HG02885 (cell line): ENCODE measurements at regions not wholly inside any gene's neighbourhood (a gene's known extent, or its start where the extent isn't known, plus 50 kb on each side); places are given as distances from the start of the nearest gene placed in this dataset.

Source experiments
- ATAC-seq: cut with Tn5 transposase; IDR thresholded peaks from one replicate; pipeline ENCODE4 v1.9.1; 2021; ENCODE audit warnings: mild to moderate bottlenecking; ENCODE audit not compliant: unreplicated experiment, poor library complexity

- no peak for ATAC-seq
Observed at GRCh38 chr3:150107429-150108175, 136.9 kb upstream of the PFN2 start.

DNA sequence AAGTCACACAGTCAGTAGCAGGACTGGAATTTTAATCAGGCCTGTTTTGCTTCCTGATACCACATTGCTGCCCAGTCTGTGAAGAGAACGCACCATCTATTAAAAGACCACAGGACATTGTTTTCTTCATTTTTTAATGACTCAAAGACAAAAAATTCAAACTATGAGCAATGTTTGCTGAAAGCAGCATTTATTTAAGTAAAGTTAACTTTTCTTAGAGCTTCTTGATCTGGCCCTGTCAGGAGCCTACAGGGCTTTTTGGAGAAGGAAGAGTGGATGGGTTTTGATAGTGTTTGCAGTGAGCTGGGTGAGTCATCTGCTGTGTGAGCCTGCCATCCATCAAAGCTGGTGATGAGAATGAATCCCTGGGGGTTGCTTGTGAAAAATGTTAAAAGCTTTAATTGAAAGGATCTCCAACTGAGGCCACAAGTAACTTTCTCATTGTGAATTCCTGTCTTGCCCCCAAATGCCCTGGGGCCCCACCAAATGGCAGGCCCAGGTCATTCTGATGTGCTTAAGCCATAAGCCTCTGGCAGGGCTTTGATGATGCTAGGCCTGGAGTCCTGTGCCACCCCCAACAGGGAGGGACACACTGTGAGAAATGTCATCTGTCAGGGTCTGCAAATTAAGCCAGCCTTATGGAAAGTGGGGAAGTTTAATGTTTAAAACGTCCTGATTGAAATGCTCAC is 136.2 kb upstream of the PFN2 start:
- no peak for ATAC-seq

DNA sequence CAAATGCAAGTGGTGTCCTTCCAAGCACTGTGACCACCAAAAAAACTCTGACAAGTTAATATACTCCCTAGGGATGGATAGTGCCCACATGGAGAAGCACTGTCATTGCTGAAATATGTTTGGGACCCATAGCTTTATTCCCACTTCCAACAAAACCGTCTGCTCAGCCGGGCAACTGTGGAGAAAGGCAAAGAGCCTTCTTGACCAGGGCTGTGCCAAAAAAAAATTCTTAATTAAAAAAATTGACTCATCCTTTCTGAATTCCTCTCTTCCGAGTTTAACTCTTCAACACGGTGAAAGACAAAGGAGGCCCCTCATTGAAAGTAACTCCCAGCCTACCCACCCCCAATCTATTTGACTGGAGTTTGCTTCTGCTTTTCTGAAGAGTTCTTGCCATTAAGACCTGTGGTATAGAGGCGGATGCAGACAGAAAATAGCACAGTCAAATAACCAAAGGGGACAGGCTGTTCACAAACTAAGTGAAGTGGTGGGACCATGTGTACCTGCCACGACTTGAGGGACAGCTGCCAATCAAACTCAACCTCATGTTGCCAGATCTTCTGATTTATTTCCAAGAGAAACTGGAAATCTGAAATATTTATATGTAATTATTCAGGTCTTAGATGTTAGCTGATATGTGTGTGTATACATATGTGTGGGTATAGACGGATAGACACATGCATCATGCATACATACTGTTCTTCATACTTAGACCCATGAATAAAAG is 135.4 kb upstream of the PFN2 start:
- no peak for ATAC-seq

DNA sequence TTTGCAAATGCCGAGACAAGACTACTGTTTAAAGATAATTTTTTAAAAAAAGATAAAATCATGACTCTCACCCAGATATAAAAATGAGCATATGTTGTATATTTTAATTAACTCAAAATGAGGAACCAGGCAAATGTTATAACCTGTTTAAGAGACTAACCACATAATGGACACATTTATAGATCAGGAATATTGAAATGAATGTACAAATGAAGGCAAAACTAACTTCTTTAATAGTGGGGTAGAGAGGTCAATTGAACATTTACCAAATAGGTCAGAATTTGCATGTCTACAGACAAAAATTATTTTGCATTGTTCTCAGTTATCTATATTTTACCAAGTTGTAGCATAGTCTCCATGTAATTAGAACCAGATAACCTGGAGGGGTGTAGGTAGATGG is 134.3 kb upstream of the PFN2 start:
- ATAC-seq, result no peak

DNA sequence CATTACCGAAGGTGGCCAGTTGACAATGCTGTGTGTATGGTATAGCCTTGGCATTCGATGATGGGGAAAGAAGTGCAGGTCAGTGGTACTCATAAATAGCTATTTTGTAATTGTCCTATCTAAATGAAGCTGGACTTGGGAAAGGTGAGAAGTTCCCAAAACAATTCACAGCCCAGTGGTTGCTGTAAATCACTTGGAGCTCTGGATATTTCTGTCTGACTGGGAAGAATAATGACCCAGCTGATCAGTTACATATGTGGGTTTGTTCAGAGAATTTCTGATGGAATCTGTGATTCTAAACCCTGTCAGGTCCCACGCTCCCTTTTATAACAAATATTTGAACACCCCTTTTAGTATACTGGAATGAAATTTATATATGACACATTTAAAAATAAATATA is 133.9 kb upstream of the PFN2 start:
- no peak for ATAC-seq

- no peak for ATAC-seq
Observed at GRCh38 chr3:150101016-150101415, 130.3 kb upstream of the PFN2 start.

DNA sequence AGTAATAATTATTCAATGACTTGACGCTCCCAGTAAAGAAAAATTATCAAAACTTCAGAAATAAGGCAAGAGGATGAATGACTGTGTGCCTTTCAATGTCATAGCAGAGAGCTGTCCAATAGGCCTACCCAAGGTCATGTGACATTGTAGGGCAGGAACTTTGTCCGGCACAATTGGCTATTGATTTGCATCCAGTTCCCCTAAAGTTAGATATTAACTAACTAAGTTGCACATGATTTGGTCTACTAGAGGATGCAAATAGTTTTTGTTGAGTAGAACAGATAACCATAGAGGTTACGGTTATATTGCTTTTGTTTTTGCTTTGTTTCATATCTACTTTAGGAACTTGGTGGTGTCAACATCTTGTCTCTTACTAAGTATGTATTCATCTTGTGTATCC is 127.9 kb upstream of the PFN2 start:
- ATAC-seq, result no peak

DNA sequence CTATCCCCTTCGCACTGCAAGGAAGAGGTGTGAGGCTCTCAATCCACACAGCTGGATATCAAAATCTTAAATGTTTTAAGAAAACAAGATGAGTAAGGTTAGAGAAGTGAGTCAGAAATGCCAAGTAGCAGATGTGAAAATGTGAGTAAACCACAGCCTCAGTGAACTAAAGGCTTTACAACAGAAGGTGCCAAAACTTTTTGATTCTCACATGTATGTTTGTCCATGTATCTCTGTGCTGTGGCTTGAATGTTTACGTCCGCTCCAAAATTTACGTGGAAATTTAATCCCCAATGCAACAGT is 126.8 kb upstream of the PFN2 start:
- ATAC-seq, result peak; percentile 54

- no peak for ATAC-seq
Observed at GRCh38 chr3:150096700-150097587, 126.2 kb upstream of the PFN2 start.

GRCh38 chr3:150094150-150094933 is 123.6 kb upstream of the PFN2 start:
- ATAC-seq, result no peak

DNA sequence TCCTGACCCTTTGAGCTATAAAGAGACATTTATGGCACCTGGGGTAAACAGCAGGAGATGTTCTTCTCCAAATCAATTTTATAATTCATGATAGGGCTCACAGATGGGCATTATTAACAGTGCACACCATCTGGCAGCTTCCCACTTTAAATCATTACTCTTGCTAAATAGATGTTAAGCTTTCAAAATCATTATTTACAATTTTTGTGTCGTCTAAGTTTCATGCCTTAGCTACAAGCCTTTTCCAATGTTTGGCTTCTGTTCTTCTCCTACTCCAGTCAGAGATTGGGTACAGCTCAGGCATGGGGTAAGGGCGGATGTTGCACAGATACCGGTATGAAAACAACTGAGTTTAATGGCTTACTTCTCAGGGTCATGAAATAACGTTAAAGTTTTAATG is 120.9 kb upstream of the PFN2 start:
- ATAC-seq, result no peak

DNA sequence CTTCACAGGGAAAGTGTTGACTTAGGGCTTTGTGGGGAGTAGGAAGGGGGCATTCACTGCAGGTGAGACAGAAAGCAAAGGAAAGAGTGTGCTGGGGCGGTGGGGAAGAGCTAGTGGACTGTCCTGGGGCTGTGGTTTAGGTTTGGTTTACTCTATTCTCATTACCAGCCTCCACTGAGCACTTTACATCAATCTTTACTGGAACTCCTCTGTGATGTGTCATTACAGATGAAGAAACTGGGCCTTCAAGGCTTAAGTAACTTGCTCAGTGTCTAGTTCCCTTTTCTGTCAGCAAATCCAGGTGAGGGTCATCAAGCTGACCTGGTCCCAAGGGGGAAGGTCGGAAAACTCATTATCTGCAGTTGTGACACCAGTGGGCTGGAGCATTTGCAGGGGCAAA is 120.2 kb upstream of the PFN2 start:
- ATAC-seq, result no peak

GRCh38 chr3:150090006-150090405 is 119.3 kb upstream of the PFN2 start:
- no peak for ATAC-seq

GRCh38 chr3:150084128-150084527 is 113.4 kb upstream of the PFN2 start:
- ATAC-seq, result no peak

DNA sequence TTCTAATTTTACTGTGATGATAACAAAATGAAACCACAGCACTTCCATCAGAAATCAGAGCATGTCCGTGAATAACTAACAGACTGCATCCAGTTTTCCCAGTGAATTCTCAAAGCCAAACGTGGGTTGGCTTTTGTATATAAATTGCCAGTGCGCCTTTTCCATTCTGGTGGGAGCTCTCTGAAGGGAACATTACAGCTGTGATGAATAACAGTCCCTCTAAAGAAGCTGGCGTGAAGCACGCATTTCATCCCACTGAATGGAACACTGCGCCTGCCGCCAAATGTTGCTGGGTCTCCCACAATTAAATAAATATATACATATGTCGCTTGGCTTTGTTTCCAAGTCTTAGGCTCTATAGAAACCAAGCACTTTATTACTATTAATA is 113.0 kb upstream of the PFN2 start:
- ATAC-seq, result no peak

GRCh38 chr3:150082898-150083654 is 112.4 kb upstream of the PFN2 start:
- ATAC-seq, result no peak

DNA sequence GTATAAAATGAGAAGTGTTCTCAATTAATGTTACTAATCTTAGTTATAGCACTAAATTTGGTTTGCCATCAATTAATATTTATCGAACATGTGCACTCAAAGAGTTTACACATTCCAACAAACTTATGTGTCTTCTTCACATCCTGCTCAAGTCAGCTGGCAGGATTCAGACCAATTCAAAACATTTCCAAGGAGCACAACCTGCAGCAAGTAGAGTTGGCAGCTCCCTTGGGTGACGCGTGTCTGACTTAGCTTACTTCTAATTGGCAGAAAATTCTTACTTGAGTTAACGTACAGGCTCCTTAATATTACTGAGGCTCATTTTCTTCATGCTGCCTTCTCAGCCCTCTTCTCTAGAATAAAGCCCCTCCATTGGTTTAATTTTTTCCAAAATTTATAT is 110.4 kb upstream of the PFN2 start:
- ATAC-seq, result no peak

- no peak for ATAC-seq
Observed at GRCh38 chr3:150080058-150080730, 109.5 kb upstream of the PFN2 start.
